GM18951 (cell line): ENCODE measurements at regions not wholly inside any gene's neighbourhood (a gene's known extent, or its start where the extent isn't known, plus 50 kb on each side); places are given as distances from the start of the nearest gene placed in this dataset.

ENCODE experiments used
- POLR2A ChIP-seq: IDR thresholded peaks from 4 replicates; pipeline ENCODE4 v1.6.1; 2011; ENCODE audit warnings: mild to moderate bottlenecking; ENCODE audit not compliant: insufficient read length, insufficient read depth; ENCODE audit errors: extremely low read depth
- in situ Hi-C: fragments of 300-500 bp; cut with MboI; formaldehyde crosslinking; loops from one replicate; pipeline ENCODE4 v1.12.0; 2022; ENCODE audit warnings: low sequenced_read_pairs, mixed read lengths, inconsistent platforms; ENCODE audit not compliant: unreplicated experiment

DNA sequence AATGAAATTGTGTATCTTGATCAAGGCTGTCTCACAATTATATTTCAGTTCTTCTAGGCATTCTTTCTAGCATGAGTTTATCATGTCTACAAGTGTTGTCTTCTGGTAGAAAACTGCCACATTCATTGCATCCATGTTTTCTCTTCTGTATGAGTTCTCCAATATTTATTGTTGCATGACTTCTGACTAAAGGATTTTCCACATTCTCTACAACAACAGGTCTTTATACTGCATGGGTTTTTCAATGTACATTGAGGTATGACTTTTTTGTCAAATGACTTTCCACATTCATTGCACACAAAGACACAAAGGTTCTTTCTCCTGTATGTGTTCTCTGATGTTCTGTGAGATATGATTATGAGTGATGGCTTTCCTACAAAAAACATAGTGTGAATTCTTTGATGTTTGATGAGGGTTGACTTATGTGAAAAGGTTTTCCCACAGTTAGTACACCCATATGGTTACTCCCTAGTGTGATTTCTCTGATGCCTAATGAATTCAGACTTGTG lies 890.6 kb upstream of the CNTN5 start:
- in situ Hi-C loops, result no loop called here
- TF ChIP-seq POLR2A, result no peak

DNA sequence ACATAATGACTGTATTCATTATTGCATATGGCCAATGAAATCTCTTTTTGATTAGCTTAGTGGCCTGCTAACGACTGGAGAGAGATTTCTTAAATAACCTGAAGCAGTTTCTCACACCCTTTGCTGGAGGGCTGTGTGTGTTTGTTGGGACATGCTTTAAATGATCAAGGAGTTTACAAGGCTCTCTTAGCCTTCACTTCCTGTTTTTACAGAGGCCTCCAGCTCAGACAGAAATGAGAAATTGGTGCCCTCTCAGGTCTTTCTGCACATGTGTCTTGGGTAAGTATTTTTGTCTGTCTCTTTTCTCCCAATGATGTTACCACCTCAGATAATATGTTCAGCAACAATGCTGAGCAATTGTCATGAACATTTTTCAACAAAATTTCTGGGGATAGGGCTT lies 884.4 kb upstream of the CNTN5 start:
- TF ChIP-seq POLR2A, result no peak
- in situ Hi-C loops, result no loop called here

DNA sequence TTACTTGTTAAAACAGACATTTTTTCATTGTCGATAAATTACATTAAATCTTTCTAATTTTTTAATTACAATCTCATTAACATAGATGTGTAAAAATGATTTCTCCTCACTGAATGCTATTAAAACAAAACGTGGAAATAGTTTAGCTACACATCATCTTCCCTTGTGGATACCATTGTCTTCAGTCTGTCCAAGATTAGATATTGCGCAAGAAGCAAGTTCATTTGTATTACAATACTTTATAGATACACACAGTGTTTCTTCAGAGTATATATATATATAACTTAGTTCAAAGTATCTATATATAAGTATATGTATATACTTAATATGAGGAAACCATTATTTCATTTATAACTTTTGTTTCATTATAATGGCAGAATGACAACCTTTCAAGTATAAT lies 883.3 kb upstream of the CNTN5 start:
- no peak for TF ChIP-seq POLR2A
- in situ Hi-C loops, result no loop called here

DNA sequence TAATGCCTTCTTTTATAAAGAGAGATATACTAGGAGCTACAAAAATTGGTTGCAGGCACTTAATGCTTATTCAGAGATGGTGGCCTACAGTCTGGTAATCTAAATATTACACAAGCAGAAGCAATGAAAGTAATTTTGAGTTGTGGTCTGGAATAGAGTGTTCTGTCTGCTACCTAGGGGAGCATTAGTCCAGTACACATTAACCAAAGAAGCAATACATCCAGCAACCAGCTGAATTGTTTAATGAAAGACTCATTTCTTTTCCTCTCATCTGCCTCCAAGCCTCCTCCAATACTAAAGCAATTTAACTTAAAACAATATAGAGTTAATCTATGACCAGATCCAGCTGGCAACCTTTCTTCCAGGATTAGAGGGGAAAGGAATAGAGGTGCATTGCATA lies 877.1 kb upstream of the CNTN5 start:
- TF ChIP-seq POLR2A, result no peak
- in situ Hi-C loops, result no loop called here

DNA sequence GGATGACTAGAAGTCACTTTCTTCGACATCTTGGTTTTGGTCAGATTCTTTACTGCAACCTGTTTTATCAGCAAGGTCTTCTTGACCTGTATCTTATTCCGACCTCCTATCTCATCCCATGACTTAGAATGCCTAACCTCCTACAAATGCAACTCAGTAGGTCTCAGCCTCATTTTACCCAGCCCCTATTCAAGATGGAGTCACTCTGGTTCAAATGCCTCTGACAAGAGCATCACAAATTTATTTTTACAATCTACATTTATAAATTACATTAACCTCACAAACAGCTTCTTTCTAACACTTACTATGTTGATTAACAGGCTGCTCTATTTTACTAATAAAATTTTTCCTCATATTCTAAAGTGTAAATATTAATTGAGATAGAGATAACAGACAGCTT lies 867.0 kb upstream of the CNTN5 start:
- TF ChIP-seq POLR2A, result no peak
- in situ Hi-C loops, result no loop called here

DNA sequence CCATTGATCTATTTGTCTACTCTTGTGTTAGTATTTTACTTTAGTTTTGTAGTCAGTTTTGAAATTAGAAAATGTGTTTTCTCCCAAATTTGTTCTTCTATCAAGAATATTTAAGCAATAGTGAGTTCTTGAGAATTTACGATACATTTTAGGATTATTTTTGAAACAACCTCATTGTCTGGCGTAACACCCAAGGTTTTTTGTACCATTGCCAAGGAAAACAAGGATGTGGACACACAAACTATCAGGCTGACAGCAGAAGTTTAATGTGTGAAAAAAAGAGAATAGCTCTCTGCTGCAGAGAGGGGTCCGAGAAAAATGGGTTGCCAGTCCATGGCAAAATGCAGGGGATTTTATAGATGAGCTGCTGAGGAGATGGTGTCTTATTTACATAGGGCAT lies 865.1 kb upstream of the CNTN5 start:
- no peak for TF ChIP-seq POLR2A
- in situ Hi-C loops, result no loop called here

DNA sequence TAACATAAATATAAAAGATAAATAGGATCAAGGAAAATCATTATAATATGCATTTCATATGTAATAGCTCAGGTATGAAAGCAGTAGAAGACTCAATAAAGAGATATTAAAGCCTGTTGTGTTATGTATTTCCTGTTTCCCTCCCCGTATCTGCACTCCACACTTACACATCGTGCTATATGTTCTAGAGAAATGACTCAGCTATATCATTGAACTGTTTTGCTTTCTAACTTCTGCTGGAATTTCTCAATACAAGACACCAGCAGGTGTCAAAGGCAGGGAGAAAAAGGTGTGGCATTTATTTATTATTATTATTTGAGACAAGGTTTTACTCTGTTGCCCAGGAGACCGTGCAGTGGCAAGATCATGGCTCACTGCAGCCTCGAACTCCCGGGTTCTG lies 842.8 kb upstream of the CNTN5 start:
- in situ Hi-C loops, result no loop called here
- TF ChIP-seq POLR2A, result no peak

DNA sequence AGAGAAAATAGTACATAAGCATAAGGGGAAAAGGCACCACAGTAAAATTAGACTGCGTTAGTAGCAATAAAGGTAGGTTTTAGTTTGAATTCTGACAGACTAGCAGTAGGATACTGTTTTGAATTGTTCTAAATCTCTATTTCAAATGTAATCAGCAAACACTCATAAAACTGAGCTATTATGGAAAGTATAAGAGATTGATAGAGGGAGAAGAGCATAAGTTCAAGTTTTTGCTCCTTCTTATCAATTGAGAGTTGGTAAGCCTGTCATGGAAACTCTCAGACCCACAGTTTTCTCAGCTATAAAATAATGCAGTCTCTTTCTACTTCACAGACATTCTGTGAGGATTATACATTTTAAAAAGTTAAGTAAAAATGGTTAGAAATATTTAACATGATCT lies 840.2 kb upstream of the CNTN5 start:
- in situ Hi-C loops, result no loop called here
- no peak for TF ChIP-seq POLR2A

DNA sequence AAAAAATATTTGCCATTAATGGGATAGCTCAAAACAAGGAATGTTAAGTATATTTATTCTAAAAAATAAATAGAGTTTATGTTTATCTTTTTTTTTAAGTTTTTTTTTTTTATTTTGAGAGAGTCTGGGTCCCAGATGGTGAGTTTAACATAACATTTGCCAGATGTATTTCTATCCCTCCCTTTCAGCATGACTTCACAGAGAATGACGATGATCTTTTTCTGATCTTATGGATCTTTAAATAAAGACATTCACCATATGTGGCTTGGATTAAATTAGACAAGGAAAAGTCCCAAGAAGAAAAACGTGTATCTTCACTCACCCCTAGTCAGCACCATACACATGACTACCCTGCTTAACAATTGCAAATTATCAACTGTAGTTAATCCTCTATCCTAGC lies 839.8 kb upstream of the CNTN5 start:
- in situ Hi-C loops, result no loop called here
- no peak for TF ChIP-seq POLR2A

DNA sequence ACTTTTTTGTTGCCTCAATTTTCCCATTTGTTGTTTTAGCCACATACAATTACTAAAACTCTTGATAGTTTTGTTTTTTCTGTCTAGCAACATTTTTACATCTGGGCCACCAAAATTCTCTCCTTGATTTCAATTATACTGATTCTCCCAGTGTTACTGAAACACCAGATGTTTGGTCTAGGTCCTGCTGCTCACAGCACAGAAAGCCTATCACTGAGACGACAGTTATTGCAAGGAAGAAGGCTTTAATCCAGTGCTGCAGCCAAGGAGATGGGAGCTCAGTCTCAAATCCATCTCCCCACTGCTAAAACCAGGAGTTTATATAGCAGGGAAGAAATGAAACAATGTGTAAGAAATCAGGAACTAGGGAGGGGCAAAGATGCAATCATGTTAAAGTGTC lies 837.7 kb upstream of the CNTN5 start:
- no peak for TF ChIP-seq POLR2A
- in situ Hi-C loops, result no loop called here

DNA sequence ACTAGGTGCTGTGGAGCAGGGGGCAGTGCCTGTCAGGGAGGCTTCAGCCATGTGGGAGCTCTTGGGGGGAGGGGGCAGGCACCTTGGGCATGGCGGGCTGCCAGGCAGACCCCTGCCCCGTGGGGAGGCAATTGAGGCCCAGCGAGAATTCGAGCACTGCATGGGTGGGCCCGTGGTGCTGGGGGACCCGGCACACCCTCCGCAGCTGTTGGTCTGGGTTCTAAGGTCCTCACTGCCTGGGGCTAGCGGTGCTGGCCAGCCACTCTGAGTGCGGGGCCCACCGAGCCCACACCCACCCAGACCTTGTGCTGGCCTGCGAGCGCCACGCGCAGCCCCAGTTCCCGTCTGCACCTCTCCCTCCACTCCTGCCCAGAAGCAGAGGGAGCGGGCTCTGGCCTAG lies 835.5 kb upstream of the CNTN5 start:
- in situ Hi-C loops, result no loop called here
- no peak for TF ChIP-seq POLR2A

DNA sequence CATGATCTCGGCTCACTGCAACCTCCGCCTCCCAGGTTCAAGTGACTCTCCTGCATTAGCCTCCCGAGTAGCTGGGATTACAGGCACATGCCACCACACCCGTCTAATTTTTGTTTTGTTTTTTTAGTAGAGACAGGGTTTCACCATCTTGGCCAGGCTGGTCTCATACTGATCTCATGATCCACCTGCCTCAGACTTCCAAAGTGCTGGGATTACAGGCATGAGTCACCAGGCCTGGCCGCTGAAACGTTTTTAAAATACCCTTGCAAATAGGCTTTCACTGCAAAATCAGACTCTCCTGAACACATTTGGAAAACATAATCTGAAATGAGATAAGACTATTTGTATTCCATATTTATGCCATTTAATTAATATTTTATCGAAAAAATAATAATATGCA lies 826.1 kb upstream of the CNTN5 start:
- in situ Hi-C loops, result no loop called here

DNA sequence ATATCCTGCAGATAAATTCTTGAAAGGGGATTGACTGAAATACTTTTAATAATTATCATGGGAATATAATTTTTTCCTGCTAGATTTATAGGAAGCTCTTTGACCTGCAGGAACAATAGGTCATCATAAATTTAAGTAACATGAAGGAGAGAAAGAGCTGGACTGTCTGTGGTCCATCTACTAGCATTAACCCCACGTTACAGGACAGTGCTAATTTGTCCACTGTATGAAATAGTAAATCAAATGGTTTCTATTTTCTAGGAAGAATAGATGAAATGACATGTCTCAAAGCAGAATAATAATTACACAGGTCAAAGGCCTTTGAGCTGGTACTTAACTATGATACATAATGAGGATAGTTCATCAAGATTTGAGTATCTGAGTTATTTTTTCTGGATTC lies 825.4 kb upstream of the CNTN5 start:
- in situ Hi-C loops, result no loop called here
- no peak for TF ChIP-seq POLR2A

More for the DNA sequence above, 826.1 kb upstream of the CNTN5 start:
- no peak for TF ChIP-seq POLR2A

DNA sequence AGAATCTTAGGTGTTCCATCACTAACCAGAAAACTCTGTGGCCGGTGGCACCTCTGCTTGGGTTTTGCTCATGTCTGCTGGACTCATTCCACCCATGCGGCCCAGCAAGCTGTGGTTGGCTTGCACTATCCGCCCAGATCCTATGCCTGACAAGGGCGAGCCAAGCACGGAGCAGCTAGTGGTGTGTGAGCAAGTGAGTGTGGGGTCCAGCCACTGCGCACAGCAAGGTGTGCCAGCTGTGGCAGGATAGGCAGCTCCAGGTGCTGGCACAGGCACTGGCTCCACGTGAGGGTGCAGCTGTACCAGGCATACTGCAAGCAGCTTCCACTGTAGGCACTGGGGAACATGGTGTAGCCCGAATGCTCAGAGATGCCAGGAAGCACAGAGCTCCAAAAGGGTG lies 813.7 kb upstream of the CNTN5 start:
- no peak for TF ChIP-seq POLR2A
- in situ Hi-C loops, result no loop called here

DNA sequence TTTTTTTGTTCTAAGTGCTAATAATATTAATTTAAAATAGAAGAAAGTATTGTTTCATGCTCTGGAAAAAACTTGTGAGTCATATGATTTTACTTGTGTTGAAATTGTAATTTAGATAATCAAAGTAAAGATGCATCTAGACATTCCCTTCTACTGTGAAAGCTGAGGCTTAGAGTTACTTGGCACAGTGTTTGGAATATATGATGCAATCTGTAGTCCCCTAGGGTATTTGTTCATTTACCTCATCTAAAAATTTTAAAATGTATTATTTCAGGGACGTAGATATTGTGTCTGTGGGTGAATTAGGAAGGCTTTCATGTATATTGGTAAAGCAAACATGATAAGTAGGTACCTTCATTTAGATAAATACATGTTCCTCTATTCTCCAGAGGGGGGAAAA lies 793.5 kb upstream of the CNTN5 start:
- in situ Hi-C loops, result no loop called here
- TF ChIP-seq POLR2A, result no peak
